ENCODE measurements at regions not wholly inside any gene's neighbourhood (a gene's known extent, or its start where the extent isn't known, plus 50 kb on each side); places are given as distances from the start of the nearest gene placed in this dataset.

DNA sequence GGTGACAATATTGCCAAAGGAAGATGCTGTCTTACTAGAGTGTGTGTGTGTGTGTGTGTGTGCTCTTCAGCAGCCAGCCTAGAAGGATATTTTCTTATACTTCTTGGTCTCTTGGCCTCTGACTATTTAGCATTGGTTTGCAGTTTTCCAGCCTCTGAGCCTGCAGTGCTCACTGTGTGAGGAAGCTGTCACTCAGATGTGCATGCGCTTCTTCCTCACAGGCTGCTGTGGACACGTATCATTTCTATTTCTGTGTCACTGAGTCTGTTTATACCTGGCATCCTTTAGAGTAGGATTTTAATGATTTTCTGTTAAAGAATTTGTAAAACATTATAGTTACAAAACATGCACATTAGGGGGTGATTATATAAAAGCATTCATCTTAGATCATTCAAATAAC, 83.3 kb downstream of the ALDH8A1 start:
- Histone ChIP-seq H3K4me1 (ENCODE audit: insufficient read depth, low read length) (no peaks in the 10 kb centered on the region), H3K9me3 (ENCODE audit: low read depth, low read length) (no peaks in the 10 kb centered on the region), H3K4me3 (ENCODE audit: low read length) (no peak overlapping the region), H3K27me3 (ENCODE audit: insufficient read depth, low read length) (no peaks in the 10 kb centered on the region)

DNA sequence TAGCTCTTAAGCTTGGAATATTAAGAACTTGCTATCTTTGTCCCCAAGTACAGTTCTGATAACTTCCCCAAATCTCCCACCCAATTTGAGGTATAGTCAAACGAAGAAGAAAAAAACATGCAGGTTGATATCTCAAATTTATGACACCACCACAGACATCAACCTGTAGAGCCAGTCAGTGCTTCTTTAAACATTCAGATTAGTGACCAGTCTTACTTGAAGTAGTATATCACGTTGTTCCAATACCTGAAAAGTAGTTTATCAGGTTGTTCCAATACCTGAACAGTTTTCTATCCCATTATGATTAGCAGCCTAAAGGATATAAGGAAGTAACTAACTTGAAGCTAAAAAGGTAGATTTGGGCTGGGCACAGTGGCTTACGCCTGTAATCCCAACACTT, 85.3 kb downstream of the ALDH8A1 start:
- Histone ChIP-seq H3K4me1 (ENCODE audit: insufficient read depth, low read length) (no peaks in the 10 kb centered on the region), H3K9me3 (ENCODE audit: low read depth, low read length) (no peaks in the 10 kb centered on the region), H3K4me3 (ENCODE audit: low read length) (no peak overlapping the region), H3K27me3 (ENCODE audit: insufficient read depth, low read length) (no peaks in the 10 kb centered on the region)

DNA sequence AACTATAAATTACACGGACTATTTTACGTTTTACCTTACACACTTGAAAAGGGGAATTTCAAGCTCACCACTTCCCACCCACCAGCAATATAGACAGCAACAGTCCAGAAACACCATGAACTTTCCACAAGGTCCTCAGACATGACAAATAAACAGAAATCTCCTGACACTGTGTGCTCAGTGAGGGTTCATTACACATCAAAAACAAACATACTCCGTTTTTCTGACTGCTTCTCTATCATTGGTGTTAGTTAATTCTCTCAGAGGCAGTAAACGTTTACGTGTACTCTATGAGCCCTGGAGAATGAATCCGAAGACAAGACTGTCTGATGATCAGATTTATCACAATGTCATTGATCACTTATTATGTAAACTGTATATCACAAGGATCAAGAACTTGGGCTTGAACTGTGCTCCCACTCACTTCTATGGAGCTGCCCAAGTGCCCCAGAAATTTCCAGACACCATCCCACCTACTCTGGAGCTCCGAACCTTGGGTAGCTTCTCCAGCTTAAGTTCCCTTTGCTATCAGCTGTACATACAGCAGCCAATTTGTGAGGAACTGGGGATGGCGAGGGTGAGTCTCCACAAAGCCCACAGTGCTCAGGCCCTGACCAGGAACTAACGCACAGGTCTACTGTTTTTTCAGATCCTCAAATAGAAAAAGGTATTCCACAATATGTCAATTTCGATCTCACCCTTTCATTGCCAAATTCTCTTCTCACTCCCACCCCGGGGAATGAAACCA, 86.0 kb downstream of the ALDH8A1 start:
- no peaks in the 10 kb centered on the region for H3K27me3 ChIP-seq (ENCODE audit: insufficient read depth, low read length)
- no peak overlapping the region for H3K4me3 ChIP-seq (ENCODE audit: low read length)
- no peaks in the 10 kb centered on the region for H3K4me1 ChIP-seq (ENCODE audit: insufficient read depth, low read length)
- no peaks in the 10 kb centered on the region for H3K9me3 ChIP-seq (ENCODE audit: low read depth, low read length)

DNA sequence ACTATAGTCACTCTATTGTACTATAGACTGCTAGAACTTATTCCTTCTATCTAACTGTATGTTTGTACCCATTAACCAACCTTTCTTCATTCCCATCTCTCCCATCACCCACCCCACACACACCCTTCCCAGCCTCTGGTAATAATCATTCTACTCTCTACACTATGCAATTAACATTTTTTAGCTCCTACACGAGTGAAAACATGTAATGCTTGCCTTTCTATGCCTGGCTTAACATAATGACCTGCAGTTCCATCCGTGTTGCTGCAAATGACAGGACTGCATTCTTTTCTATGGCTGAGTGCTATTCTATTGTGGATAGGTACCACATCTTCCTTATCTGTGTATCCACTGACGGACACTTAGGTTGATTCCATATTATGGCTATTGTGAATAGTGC, 95.5 kb downstream of the ALDH8A1 start:
- Histone ChIP-seq H3K4me1 (ENCODE audit: insufficient read depth, low read length) (no peaks in the 10 kb centered on the region), H3K9me3 (ENCODE audit: low read depth, low read length) (no peaks in the 10 kb centered on the region), H3K4me3 (ENCODE audit: low read length) (no peak overlapping the region), H3K27me3 (ENCODE audit: insufficient read depth, low read length) (no peaks in the 10 kb centered on the region)

DNA sequence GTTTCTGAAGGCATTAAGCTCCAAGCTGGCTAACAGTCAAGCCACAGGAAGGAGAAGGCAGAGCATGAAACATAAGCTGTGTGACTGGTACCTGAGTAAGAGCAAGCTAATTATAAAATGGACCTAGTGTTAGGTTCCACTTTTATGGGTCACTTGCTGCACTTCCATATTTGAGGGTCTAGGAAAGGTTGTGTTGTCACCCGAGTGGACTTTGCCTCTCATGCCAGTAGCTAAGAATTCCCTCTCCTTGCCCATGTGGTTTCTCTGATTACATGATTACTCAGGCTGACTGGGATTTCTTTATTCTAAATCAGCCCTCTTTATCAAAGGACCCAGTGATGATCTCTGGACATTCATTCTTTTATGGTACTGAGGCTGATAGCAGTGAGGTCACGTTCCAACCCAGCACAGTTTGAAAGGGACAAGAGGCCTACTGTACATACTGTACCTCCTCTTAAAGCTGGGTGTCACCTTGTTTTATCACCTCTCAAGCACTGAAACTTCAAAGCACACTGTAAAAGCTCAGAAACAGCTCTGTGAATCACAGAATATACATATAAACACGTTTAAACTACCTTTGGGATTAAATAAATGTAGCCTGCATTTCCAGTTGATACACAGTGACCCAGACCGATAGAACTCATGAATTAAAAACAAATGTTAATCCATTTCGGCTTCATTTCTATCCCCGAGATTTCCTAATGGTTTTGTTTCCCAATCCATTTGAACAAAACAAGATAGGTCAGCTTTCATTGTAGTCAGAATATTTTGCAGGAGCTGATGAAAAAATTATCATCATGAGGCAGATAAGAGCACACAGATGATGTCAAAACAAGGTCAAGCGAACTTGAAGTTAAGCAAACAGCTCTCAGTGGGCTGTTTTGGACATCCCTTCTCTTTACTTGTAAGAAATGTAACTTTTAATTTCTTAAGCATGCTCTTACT, 96.5 kb downstream of the ALDH8A1 start:
- Histone ChIP-seq H3K9me3 (ENCODE audit: low read depth, low read length) (no peaks in the 10 kb centered on the region), H3K4me1 (ENCODE audit: insufficient read depth, low read length) (no peaks in the 10 kb centered on the region), H3K27me3 (ENCODE audit: insufficient read depth, low read length) (no peaks in the 10 kb centered on the region), H3K4me3 (ENCODE audit: low read length) (no peak overlapping the region)

DNA sequence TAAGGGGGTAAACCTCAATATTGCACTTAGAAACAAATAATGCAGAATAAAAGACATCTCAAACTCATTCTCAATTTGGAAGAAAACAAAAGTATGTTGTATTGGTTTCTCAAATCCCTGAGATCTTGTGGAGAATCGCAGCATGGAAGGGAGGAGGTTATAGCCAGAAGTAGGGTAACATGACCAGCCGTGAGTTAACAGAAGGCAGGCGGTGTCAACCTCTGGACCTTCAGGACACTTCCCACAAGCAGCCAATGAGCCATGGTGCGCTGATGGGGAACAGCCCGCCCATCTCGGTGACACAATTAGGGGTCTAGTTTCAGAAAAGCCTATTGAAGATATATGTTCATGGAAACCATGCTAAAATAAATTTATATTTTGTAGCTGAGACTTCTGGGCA, 98.4 kb downstream of the ALDH8A1 start:
- no peaks in the 10 kb centered on the region for H3K9me3 ChIP-seq (ENCODE audit: low read depth, low read length)
- no peaks in the 10 kb centered on the region for H3K4me1 ChIP-seq (ENCODE audit: insufficient read depth, low read length)
- H3K4me3 ChIP-seq (ENCODE audit: low read length) = no peak overlapping the region

DNA sequence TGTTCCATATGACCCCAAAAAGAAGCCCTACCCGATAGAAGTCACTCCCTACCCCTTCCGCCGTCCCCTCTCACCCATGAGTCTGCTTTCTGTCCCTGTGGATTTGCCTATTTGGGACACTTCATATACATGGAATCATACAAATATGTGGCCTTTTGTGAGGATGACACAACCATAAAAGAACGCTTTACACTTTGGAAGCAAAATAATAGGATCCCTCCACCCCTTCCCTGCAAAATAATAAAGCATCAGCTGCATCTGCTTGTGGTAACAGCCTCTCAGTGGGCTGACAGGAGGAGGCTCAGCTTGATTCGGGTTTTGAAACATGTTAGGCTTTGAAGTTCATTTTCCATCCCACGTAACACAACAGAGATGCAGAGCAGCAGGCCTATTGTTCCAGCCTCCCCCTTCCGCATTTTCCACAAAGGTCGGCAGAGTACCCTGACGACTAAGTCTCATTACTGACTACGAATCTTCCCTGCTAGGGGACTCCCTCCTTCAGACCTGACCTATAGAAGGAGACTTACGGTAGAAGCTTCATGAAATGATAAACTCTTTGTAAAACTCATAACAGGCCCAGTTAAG, 99.1 kb downstream of the ALDH8A1 start:
- H3K4me1 ChIP-seq (ENCODE audit: insufficient read depth, low read length) = no peaks in the 10 kb centered on the region
- no peaks in the 10 kb centered on the region for H3K9me3 ChIP-seq (ENCODE audit: low read depth, low read length)
- no peak overlapping the region for H3K4me3 ChIP-seq (ENCODE audit: low read length)
- no peaks in the 10 kb centered on the region for H3K27me3 ChIP-seq (ENCODE audit: insufficient read depth, low read length)

More for the DNA sequence above, 98.4 kb downstream of the ALDH8A1 start:
- H3K27me3 ChIP-seq (ENCODE audit: insufficient read depth, low read length) = no peaks in the 10 kb centered on the region

DNA sequence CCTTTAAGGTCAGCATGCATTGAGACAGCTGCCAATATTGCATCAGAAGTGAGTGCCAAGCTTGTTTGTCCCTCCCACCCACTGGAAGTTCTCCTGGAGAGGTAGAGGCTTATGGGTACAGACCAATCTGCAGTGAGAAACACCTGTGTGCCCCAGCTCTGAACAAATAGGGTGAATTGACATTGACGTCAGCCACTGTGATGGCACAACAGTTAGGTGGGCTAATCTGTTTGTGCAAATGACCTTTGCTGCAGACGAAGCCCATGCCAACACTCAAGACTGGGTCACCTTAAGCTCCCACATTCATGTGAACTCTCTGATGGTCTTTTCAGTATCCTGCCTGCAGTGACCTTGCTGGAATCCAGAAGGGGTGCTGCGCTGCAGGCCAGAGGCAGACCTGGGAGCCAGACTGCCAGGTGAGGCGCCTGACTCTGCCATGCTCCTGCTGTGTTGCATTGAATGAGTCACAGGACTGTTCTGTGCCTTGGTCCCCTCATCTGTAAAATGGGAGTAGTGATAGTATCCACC, 99.9 kb downstream of the ALDH8A1 start:
- H3K9me3 ChIP-seq (ENCODE audit: low read depth, low read length) = no peaks in the 10 kb centered on the region
- H3K27me3 ChIP-seq (ENCODE audit: insufficient read depth, low read length) = no peaks in the 10 kb centered on the region
- no peaks in the 10 kb centered on the region for H3K4me1 ChIP-seq (ENCODE audit: insufficient read depth, low read length)
- no peak overlapping the region for H3K4me3 ChIP-seq (ENCODE audit: low read length)

DNA sequence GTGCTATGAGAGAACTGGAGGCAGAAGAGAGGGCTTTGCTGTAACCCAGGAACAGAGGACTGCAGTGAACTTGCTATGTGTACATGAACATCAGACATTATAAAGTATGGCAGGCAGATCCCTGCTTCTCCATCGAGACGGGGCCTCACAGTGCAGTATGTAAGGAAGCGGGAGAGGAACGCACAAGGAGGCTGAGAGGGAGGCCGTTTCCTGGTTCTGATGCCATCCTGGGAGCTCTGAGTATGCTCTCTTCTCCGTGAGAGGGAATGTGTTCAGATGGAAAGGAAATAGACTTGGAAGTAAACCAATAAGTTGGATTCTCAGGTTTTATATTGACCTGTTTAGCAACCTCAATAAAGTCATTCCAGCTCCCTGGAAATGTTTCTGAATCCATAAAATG, 101.8 kb downstream of the ALDH8A1 start:
- H3K4me3 ChIP-seq (ENCODE audit: low read length) = no peak overlapping the region
- no peaks in the 10 kb centered on the region for H3K4me1 ChIP-seq (ENCODE audit: insufficient read depth, low read length)
- H3K27me3 ChIP-seq (ENCODE audit: insufficient read depth, low read length) = no peaks in the 10 kb centered on the region
- H3K9me3 ChIP-seq (ENCODE audit: low read depth, low read length) = no peaks in the 10 kb centered on the region

DNA sequence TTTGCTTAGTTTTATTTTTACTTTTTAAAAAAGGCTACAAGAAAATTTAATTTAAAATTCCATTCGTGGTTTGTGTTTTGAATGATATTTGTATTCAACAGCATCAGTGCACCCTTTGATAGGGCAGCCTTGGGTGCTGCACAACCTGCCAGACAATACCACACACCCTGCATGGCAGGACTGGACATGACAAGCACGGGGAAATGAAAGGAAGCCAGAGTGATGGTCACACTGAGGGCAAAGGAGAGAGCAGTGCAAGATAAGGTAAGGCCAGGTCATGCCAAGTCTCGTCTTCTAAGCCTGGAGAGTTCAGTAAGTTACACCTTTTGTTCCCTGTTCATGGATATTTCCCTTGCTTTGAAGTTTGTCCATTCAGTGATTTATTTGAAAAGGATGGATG, 103.0 kb downstream of the ALDH8A1 start:
- no peaks in the 10 kb centered on the region for H3K27me3 ChIP-seq (ENCODE audit: insufficient read depth, low read length)
- H3K4me3 ChIP-seq (ENCODE audit: low read length) = no peak overlapping the region
- H3K9me3 ChIP-seq (ENCODE audit: low read depth, low read length) = no peaks in the 10 kb centered on the region
- H3K4me1 ChIP-seq (ENCODE audit: insufficient read depth, low read length) = no peaks in the 10 kb centered on the region

DNA sequence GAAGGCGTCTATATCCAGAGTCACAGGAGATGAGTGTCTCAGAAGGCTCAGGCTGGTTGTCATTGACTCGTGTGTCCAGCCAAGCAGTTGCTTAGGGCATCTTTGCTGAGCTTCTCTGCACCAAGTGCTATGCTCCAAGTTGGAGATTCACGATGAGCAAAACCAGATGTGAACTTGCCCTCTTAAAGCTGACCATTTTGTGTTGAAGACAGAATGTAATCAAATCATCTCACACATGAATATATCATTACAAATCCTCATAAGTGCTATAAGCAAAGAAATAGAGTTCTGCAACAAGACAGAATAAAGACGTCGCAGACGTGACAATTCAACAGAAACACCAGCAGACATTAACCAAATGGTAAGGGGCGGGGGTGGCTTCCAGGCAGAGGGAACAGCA, 103.9 kb downstream of the ALDH8A1 start:
- Histone ChIP-seq H3K9me3 (ENCODE audit: low read depth, low read length) (no peaks in the 10 kb centered on the region), H3K4me3 (ENCODE audit: low read length) (no peak overlapping the region), H3K27me3 (ENCODE audit: insufficient read depth, low read length) (no peaks in the 10 kb centered on the region), H3K4me1 (ENCODE audit: insufficient read depth, low read length) (no peaks in the 10 kb centered on the region)

DNA sequence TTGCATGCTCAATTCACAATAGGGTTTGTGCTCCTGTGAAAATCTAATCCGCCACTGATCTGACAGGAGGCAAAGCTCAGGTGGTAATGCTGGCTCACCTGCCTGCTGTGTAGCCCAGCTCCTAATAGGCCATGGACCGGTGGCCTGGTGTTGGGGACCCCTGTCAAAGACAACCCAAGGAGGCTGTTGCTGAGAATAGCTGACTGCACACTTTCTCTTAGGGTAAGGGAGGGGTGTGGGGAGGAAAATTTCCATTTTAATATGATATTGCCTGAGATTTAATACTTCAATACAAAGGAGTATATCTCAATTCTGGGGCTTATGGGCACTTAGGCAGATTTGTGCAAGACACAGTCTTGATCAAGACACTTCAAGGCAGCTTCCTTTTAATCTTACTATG, 105.8 kb downstream of the ALDH8A1 start:
- Histone ChIP-seq H3K4me1 (ENCODE audit: insufficient read depth, low read length) (no peaks in the 10 kb centered on the region), H3K9me3 (ENCODE audit: low read depth, low read length) (no peaks in the 10 kb centered on the region), H3K4me3 (ENCODE audit: low read length) (no peak overlapping the region), H3K27me3 (ENCODE audit: insufficient read depth, low read length) (no peaks in the 10 kb centered on the region)

DNA sequence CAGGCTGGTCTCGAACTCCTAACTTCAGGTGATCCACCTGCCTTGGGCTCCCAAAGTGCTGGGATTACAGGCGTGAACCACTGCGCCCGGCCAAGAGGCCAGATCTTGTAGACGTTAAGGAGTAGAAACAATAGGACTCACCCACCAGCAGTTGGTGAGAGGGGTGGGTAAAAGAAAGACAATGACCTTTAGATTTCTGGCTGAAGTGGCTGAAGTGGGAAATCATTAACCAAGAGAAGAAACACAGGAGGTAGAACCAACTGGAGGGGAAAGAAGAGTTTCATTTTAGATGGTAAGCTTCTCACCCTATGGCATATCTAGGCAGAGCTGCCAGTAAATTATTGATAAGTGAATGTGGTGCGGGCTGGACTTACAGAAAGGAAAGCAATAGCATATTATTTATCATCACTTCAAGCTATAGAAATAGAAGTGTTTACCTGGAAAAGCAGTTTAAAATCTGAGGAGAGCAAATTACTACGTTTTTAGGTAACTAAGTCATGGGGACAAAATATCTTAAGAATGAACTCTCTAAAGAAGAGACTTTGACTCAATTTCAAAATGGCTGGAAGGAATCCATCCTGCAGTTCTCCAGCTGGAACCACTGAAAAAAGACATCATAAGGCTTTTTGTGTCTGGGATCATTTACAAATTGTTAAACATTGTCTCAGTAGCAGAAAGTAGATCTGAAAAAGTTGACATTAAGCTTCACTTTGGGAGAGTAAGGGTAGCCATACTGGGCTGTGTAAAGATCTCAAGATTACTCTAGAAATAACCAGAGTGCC, 109.6 kb downstream of the ALDH8A1 start:
- Histone ChIP-seq H3K27me3 (ENCODE audit: insufficient read depth, low read length) (no peaks in the 10 kb centered on the region), H3K9me3 (ENCODE audit: low read depth, low read length) (no peaks in the 10 kb centered on the region), H3K4me3 (ENCODE audit: low read length) (no peak overlapping the region), H3K4me1 (ENCODE audit: insufficient read depth, low read length) (no peaks in the 10 kb centered on the region)

DNA sequence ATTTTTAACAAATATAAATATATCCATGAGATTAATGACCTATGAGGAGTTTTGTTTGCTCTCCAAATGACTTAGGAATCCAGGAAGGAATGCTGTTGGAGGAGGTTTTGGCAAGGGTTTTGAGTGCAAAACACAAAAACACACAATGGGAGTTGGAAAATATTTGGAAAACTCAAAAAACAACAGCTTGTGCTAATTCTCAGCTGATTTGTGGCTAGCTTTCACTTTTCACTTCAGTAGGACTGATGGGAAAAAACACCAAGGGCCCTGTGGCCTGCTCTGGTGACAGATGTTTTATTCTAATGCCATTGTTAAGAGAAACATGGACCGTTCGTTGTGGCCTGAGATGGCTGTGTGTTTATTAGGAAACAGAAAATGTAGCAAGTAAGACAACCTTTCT, 113.9 kb downstream of the ALDH8A1 start:
- no peaks in the 10 kb centered on the region for H3K9me3 ChIP-seq (ENCODE audit: low read depth, low read length)
- H3K4me1 ChIP-seq (ENCODE audit: insufficient read depth, low read length) = no peaks in the 10 kb centered on the region
- H3K27me3 ChIP-seq (ENCODE audit: insufficient read depth, low read length) = no peaks in the 10 kb centered on the region
- H3K4me3 ChIP-seq (ENCODE audit: low read length) = no peak overlapping the region
